ENCODE measurements at regions not wholly inside any gene's neighbourhood (a gene's known extent, or its start where the extent isn't known, plus 50 kb on each side); places are given as distances from the start of the nearest gene placed in this dataset.

- H3K27ac ChIP-seq (ENCODE audit: low read depth, low read length) = peak overlapping the region; percentile 32
- DNase-seq (ENCODE audit: low read depth, low spot score) = peak; percentile 78
- ChIA-PET POLR2A (no interaction called here), CTCF (interaction anchor here (0.6 kb wide), 1 partner anchor 617 kb away, joined by 3 read pairs; no protein-coding TSS in a partner anchor)
- H3K9me3 ChIP-seq (ENCODE audit: control insufficient read depth, insufficient read depth, low read length) = no peaks in the 10 kb centered on the region
- H3K4me3 ChIP-seq (ENCODE audit: low read depth, low read length) = no peak overlapping the region
- H3K27me3 ChIP-seq (ENCODE audit: control insufficient read depth, insufficient read depth, low read length) = no peaks in the 10 kb centered on the region
- no peak for TF ChIP-seq CTCF (IDR thresholded peaks at IDR 0.05; ENCODE audit: low read depth, low read length)
These were observed 505.2 kb downstream of the PLPP3 start for GRCh38 chr1:56074007-56074651.

- H3K27me3 ChIP-seq (ENCODE audit: control insufficient read depth, insufficient read depth, low read length) = no peaks in the 10 kb centered on the region
- no peak for TF ChIP-seq CTCF (IDR thresholded peaks at IDR 0.05; ENCODE audit: low read depth, low read length)
- H3K9me3 ChIP-seq (ENCODE audit: control insufficient read depth, insufficient read depth, low read length) = no peaks in the 10 kb centered on the region
- DNase-seq (ENCODE audit: low read depth, low spot score) = no peak
- H3K27ac ChIP-seq (ENCODE audit: low read depth, low read length) = peak overlapping the region; percentile 25
- CTCF ChIA-PET = interaction anchor here (0.6 kb wide), 1 partner anchor 618 kb away, joined by 3 read pairs; no protein-coding TSS in a partner anchor
- POLR2A ChIA-PET = no interaction called here
- H3K4me3 ChIP-seq (ENCODE audit: low read depth, low read length) = no peak overlapping the region
These were observed 505.8 kb downstream of the PLPP3 start for GRCh38 chr1:56073614-56074006.

- Histone ChIP-seq H3K27ac (ENCODE audit: low read depth, low read length) (no peak overlapping the region), H3K4me3 (ENCODE audit: low read depth, low read length) (no peak overlapping the region), H3K9me3 (ENCODE audit: control insufficient read depth, insufficient read depth, low read length) (no peaks in the 10 kb centered on the region), H3K27me3 (ENCODE audit: control insufficient read depth, insufficient read depth, low read length) (no peaks in the 10 kb centered on the region)
- DNase-seq (ENCODE audit: low read depth, low spot score) = no peak
- no peak for TF ChIP-seq CTCF (IDR thresholded peaks at IDR 0.05; ENCODE audit: low read depth, low read length)
- ChIA-PET CTCF (no interaction called here), POLR2A (no interaction called here)
These were observed 506.2 kb downstream of the PLPP3 start for GRCh38 chr1:56073206-56073605.

GRCh38 chr1:56072310-56072709, 507.1 kb downstream of the PLPP3 start:
- CTCF ChIA-PET = no interaction called here
- no peak for DNase-seq (ENCODE audit: low read depth, low spot score)
- no peak overlapping the region for H3K27ac ChIP-seq (ENCODE audit: low read depth, low read length)
- POLR2A ChIA-PET = no interaction called here
- no peaks in the 10 kb centered on the region for H3K9me3 ChIP-seq (ENCODE audit: control insufficient read depth, insufficient read depth, low read length)
- H3K4me3 ChIP-seq (ENCODE audit: low read depth, low read length) = no peak overlapping the region
- no peak for TF ChIP-seq CTCF (IDR thresholded peaks at IDR 0.05; ENCODE audit: low read depth, low read length)
- H3K27me3 ChIP-seq (ENCODE audit: control insufficient read depth, insufficient read depth, low read length) = no peaks in the 10 kb centered on the region

- Histone ChIP-seq H3K27ac (ENCODE audit: low read depth, low read length) (no peak overlapping the region), H3K9me3 (ENCODE audit: control insufficient read depth, insufficient read depth, low read length) (no peaks in the 10 kb centered on the region), H3K27me3 (ENCODE audit: control insufficient read depth, insufficient read depth, low read length) (no peaks in the 10 kb centered on the region), H3K4me3 (ENCODE audit: low read depth, low read length) (no peak overlapping the region)
- ChIA-PET POLR2A (no interaction called here), CTCF (interaction anchor here (0.7 kb wide), 1 partner anchor 787 kb away, joined by 3 read pairs; no protein-coding TSS in a partner anchor)
- DNase-seq (ENCODE audit: low read depth, low spot score) = no peak
- TF ChIP-seq CTCF (IDR thresholded peaks at IDR 0.05; ENCODE audit: low read depth, low read length) = no peak
These were observed 508.0 kb downstream of the PLPP3 start for GRCh38 chr1:56071351-56071750.
